Midbrain (tissue), 1 donor: ENCODE measurements at regions not wholly inside any gene's neighbourhood (a gene's known extent, or its start where the extent isn't known, plus 50 kb on each side); places are given as distances from the start of the nearest gene placed in this dataset.
"Not testable (repeated sequence)": the region's sequence is repeated elsewhere in the genome, so short reads cannot be mapped to it uniquely, and the experiment has no call there.

Experiments
- DNase-seq: peaks from one replicate; lab custom pipeline; 2025; lab: John Stamatoyannopoulos, UW

GRCh38 chr13:80883545-80883944 lies 542.6 kb upstream of the SPRY2 start:
- DNase-seq = no peak

GRCh38 chr13:80881942-80882445 lies 541.1 kb upstream of the SPRY2 start:
- DNase-seq = no peak

GRCh38 chr13:80881495-80881894 lies 540.6 kb upstream of the SPRY2 start:
- DNase-seq = no peak

GRCh38 chr13:80881034-80881433 lies 540.1 kb upstream of the SPRY2 start:
- DNase-seq = no peak

GRCh38 chr13:80877944-80878241 lies 537.0 kb upstream of the SPRY2 start:
- DNase-seq = no peak

- DNase-seq = no peak
Measured at GRCh38 chr13:80877209-80877943, 536.5 kb upstream of the SPRY2 start.

GRCh38 chr13:80873589-80873988 lies 532.7 kb upstream of the SPRY2 start:
- DNase-seq = no peak

- DNase-seq = not testable (repeated sequence)
Measured at GRCh38 chr13:80871971-80872370, 531.0 kb upstream of the SPRY2 start.

GRCh38 chr13:80871481-80871880 lies 530.6 kb upstream of the SPRY2 start:
- DNase-seq = no peak

GRCh38 chr13:80870186-80870585 lies 529.3 kb upstream of the SPRY2 start:
- DNase-seq = no peak

- no peak for DNase-seq
Measured at GRCh38 chr13:80866921-80867320, 526.0 kb upstream of the SPRY2 start.

GRCh38 chr13:80865329-80865728 lies 524.4 kb upstream of the SPRY2 start:
- DNase-seq = no peak

GRCh38 chr13:80862456-80862855 lies 521.5 kb upstream of the SPRY2 start:
- no peak for DNase-seq

- DNase-seq = no peak
Measured at GRCh38 chr13:80860845-80861244, 519.9 kb upstream of the SPRY2 start.

GRCh38 chr13:80858131-80858530 lies 517.2 kb upstream of the SPRY2 start:
- DNase-seq = no peak

GRCh38 chr13:80857321-80857720 lies 516.4 kb upstream of the SPRY2 start:
- DNase-seq = no peak

GRCh38 chr13:80850771-80851170 lies 509.8 kb upstream of the SPRY2 start:
- no peak for DNase-seq

- no peak for DNase-seq
Measured at GRCh38 chr13:80844164-80844563, 503.2 kb upstream of the SPRY2 start.

- no peak for DNase-seq
Measured at GRCh38 chr13:80841414-80841813, 500.5 kb upstream of the SPRY2 start.

- DNase-seq = no peak
Measured at GRCh38 chr13:80840316-80840976, 499.5 kb upstream of the SPRY2 start.

- DNase-seq = no peak
Measured at GRCh38 chr13:80835902-80836301, 495.0 kb upstream of the SPRY2 start.

- DNase-seq = no peak
Measured at GRCh38 chr13:80830431-80830830, 489.5 kb upstream of the SPRY2 start.

- no peak for DNase-seq
Measured at GRCh38 chr13:80828759-80829158, 487.8 kb upstream of the SPRY2 start.

- DNase-seq = no peak
Measured at GRCh38 chr13:80825276-80825675, 484.4 kb upstream of the SPRY2 start.
